Stimulated activated CD8-positive, alpha-beta memory T cell treated with anti-CD3 and anti-CD28 coated beads, Interleukin-15, amount 100 ng/mL, for 48 hours (primary cell): ENCODE measurements at regions not wholly inside any gene's neighbourhood (a gene's known extent, or its start where the extent isn't known, plus 50 kb on each side); places are given as distances from the start of the nearest gene placed in this dataset.

Experiments used
- DNase-seq, 2 donors: peaks; one replicate each; pipeline ENCODE4 v3.0.0-alpha.2; 2020; ENCODE audit warnings: low read depth in 2 of 2

DNA sequence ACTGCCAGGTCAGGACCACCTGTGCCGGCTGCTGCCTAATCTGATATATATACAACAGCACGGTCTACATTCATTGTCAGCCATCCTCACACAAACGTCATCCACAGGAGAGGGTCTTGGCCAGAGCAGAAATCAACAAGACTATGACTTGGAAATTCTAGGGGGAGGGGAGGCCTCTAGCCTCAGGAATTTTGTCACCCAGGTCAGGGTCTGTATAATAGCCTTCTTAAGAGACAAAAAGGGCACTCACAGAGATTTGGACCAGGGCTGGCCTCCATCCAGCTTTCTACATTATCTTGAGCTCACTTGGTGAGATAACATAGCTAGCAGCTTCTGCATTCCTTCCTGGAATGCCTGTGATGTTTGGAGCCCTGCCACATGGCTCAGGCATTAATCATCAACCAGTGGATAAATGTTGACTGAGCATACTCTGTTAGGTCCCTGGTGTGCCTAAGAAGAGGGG, 50.4 kb upstream of the CTIF start:
- no peak for DNase-seq

DNA sequence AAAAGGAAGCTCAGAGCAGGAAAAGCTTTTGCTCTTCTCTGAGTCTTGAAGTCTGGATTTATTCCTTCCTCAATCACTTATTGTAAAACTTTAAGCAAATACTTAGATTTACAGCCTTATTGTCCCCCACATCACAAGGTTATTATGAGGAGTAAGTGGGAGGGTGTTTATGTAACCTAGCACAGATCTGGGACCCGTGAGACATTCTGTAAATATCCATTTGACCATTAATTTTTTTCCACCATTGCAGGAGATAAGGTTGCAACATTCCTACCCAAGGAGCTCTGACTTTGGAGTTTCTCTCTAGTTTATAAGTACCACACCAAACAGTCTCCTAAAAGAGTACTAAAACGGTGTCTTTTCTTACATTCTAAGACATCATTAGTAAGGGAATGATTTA, 52.1 kb upstream of the CTIF start:
- DNase-seq = no peak

DNA sequence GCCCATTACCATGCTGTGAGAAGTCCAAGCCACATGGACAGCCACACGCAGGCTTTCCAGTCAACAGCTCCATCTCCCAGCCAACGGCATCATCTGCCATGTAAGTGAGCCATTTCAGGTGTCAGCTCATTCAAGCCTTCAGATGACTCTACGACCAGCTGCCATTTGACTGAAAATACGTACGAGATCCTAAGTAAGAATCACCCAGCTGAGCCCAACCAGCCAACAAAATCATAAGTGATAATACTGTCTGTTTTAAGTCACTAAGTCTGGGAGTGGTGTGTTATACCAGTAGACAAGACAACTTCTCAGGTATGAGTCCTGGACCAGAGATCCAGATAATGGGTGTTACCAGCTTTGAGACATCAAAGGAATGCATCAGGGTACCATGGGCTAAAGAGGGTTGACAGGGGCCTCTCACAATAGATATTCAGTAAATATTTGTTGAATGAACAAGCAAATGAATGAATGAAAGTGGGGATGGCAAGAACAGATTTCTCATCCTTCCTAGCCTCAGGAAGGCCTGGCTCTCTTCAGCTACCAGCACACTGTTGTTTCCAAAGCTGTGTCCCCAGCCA, 52.9 kb upstream of the CTIF start:
- DNase-seq = no peak

DNA sequence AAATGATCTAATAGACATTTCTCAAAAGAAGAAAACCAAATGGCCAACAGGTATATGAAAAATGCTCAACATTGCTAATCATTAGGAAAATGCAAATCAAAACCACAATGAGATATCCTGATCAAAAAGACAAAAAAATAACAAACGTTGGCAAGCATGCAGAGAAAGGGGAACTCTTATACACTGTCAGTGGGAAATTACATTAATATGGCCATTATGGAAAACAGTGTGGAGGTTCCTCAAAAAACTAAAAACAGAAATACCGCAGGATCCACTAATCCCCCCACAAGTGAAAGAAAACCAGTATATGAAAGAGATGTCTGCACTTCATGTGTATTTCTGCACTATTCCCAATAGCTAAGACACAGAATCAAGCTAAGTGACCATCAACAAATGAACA, 57.7 kb upstream of the CTIF start:
- DNase-seq = no peak

DNA sequence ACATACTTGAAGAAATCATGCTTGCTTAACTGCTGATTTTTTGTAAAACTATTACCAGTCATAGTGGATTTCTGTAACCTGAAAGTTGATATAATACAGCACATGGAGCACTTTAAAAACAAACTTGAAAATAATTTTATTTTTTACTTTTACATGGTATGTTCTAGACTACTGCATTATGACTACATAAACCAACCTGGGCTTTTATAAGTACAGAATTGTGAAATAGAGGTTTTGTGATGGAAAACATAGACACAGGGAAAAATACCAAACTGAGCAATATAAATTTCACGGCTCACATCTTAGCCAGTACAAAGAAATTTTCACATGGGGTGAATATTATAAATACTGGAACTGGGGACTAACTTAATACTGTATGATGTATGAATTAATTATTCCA, 59.3 kb upstream of the CTIF start:
- DNase-seq = no peak

DNA sequence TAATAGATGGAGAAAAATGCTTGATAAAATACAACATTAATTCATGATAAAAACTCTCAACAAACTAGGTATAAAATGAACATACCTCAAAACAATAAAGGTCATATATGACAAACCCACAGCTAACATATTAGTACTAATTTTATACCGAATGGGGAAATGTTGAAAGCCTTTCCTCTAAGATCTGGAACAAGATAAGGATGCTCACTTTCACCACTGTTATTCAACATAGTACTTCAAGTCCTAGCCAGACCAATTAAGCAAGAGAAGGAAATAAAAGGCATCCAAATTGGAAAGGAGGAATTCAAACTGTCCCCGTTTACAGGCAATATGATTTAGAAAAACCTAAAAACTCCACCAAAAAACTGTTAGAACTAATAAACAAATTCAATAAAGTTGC, 61.5 kb upstream of the CTIF start:
- no peak for DNase-seq

DNA sequence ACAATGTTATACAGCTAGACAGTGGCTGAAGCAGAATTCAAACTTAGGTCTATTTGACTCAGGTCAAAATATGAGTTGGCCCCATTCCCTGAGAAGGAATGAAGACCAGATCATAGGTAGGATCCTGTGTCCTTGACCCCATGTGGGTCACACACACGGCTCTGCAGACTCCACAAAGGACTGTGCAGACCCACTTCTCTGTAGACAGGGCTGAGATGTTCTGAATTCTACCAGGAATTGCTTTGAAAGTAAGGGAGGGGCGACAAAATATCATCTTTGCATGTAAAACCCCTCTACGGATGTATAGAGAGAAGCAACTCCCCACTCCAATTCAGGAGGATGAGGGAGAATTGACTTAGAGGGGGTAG, 62.3 kb upstream of the CTIF start:
- DNase-seq = no peak

DNA sequence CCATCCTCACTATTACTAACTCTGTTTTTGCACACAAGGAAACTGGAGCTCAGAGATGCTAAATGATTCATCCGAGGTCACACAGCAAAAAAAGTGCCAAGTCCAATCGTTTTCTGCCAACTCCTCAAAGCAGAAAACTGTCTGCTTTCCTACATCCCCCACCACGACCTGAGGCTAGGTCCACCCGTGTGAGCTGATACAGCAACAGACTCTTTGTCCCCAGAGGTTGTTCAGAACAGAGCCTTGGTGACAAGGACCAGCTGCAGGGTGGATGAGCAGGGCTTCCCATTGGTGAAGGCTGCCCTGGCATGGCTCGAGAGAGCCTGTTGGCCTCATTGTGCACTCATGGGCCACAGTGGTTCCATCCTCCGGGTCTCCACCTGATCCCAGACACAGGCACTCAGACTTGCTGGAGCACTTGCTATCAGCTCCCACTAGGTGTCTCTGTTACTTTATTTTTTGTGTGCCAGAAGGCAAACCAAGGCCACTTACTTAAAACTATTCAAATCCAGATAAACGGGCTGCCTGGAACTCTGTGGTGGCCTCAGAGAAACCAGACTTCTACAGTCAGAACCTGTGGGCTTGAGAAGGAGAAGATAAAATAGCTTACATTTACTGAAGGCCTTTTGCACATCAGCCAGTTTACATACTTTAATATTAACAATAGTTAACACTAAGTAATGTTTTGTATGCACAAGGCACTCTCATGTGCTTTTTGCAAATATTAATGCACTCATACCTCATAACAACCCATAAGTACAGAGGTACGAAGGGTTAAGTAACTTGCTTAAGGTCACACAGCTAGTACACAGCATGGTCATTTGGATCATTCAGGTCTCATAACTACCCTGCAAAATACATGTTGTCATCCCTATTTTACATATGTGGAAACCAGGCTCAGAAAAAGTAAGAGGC, 62.9 kb upstream of the CTIF start:
- DNase-seq = peak in 1 of 2 donors; percentile 3

DNA sequence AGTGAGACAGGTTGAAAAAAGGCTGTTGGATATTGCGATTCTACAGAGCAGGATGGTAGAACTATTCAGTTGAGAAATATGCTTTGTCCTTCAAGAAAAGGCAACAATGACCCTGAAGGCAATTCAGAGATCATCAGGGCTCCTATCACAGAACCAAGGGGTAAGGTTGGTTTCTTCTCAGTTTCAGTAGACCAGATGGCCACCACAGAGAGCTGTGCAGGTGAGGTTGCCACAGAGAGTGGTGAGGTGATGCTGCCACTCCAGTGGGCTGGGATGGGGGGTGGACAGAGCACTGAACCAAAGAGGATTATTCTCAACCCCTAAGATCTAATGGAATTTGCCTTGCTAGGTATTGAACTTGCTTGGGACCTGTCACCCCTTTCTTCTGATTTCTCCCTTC, 64.6 kb upstream of the ZBTB7C start:
- DNase-seq = no peak

DNA sequence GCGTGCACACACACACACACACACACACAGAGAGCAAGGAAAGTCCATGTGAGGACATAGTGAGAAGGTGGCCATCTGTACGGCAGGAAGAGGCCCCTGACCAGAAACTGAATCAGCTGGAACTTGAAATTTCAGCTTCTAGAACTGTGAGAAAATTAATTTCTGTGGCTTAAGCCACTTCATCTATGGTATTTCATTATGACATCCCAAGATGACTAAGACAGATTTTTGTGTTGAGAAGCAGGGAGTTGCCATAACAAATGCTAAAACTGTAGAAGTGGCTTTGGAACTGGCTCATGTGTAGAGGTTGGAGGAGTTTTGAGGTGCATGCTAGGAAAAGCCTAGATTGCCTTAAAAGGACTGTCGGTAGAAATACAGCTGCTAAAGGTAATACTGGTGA, 63.4 kb upstream of the ZBTB7C start:
- no peak for DNase-seq

DNA sequence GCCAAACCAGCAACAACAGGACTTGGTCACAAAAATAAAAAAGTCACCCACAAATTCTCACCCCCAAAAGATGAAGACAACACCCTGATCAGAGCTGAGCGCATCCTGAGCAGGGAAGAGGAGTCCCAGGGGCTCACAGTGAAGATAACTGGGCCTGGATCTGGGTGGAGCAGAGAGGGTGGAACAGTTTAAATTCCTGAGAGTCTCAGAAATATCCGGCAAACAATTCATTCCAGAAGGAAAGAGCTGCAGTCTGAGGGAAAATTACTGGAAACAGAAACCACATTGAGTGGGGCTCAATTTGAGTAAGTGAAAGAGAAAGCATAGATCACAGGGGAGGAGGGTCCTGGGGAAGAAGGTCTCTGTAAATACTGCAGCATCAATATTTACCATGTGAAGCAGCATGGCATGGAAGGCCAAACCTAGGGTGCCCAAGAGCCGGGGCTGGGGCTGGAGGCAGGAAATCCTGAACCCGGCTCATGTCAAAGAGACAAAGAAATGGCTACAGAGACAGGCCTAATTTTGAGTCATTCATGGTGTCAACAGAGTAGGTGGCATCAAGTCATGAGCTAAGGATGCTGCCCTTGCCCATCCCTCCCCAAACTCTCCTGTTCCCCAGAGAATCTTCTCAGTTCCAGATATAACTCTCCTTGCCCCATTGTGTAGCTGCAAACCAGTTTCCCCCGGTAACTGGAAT, 61.4 kb upstream of the ZBTB7C start:
- DNase-seq = no peak

DNA sequence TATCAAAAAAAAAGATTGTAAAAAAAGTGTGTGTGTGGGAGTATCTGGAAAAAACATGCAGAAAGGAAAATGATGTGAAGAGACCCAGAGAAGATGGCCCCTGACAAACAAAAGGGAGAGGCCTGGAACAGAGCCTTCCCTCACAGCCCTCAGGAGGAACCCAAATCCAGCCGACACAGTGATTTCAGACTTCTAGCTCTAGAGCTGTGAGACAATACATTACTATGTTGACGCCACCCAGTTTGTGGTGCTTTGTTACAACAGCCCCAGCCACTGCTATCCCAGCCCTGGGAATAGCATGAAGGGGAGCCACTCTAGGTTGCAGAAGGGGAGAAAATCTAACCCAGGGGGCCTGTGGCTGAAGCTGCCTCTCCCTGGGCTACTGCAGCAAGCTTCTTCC, 59.0 kb upstream of the ZBTB7C start:
- no peak for DNase-seq

DNA sequence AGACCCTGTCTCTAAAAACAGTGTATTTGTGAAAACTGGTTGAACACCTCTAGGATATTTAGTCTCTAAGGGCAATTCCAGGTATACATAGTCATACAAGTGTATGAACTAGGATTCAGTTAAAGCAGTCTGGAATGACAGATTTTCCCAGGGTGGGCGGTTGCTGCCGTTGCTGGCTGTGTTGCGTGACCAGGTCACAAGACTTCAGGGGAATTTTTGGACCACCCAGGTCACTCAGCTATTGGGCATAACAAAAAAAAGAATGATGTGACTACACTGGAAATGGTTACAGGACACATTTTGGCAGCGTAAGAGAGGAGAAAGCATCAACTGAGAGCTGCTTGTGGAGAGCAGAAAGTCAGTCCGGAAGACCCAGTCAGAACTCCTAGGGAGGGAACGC, 58.0 kb upstream of the ZBTB7C start:
- DNase-seq = no peak

DNA sequence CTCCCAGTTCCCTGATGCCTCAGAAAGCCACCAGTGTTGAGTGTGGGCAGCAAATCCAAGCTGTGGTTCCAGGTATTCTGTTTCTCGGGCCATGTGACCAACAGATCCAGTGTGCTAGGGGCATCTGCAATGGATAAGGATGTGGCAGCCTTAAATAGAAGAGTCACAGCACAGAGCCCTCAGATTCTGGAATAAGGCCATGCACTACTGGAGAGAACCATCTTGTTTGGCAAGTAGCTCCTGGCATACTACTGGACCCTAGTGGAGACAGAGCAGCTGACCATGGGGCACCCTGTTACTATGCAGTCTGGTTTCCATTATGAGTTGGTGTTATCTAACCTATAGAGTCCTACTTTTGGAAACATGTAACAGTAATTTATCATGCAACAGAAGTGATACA, 53.3 kb upstream of the ZBTB7C start:
- no peak for DNase-seq

DNA sequence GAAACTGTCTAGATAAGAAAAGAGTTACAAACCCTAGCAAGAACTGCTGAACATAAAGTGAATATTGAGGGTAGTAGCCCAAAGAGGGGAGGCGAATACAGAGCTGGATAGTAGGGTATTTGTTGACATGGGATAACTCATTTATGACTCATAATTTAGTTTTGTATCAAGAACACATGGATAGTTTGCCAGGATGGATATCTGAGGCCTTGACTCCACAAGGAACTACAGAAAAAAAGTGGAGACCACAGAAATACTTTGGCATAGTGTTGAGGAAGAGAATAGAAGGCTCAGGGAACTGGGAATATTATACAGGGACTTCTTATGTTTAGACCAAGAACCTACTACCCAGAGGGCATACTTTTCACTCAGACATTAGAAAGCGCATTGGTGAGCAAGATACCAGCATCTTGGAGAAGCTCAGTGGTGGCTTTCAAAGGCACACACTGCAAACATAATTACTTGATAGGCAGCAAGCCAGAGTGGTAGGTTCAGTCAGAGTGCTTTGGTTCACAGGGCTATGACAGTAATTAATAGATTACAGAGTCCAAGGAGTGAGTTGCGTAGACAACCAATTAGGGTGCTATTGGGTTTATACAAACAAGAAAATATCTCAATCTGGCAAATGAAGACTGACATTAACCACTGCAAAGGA, 51.9 kb upstream of the ZBTB7C start:
- no peak for DNase-seq

DNA sequence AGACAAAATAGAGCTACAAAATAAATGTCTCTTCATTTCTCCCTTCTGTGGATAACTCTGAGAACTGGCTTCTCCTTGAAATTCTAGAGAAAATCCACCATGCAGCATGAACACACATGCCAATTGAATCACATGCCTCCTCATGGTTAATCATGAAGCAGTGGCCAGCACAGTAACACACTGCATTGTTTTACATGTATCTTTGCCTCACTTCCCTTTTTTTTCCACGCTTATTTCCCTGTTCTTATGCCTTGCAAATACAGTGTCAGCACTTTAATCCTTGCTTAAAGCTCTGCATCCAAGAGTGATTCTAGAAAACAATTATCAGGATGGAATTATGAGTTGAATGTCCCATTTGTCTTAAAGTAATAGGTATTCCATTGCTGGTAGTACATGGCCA, 50.3 kb upstream of the ZBTB7C start:
- DNase-seq = no peak

DNA sequence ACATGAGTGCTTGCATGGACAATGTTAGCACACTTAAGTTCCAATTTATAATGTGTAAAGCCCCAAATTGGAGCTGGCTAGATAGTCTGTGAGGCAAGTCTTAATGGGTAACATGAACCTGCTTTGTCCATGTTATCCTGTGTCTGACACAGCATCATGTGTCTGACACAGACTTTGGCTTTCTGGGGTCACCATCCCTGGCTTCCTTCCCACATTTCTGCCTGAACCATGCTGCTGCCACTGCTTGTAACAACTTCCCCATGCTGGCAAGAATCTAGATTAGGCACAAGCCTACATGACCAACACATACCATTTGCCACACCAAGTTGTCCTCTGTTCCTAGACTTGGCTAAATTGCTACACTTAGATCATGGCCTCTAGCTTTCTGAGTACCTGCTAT, 49.8 kb upstream of the ZBTB7C start:
- DNase-seq = no peak
